Astrocyte of the spinal cord (primary cell): ENCODE measurements at regions not wholly inside any gene's neighbourhood (a gene's known extent, or its start where the extent isn't known, plus 50 kb on each side); places are given as distances from the start of the nearest gene placed in this dataset.

Source experiments
- DNase-seq: peaks from one replicate; pipeline ENCODE4 v3.0.0; 2011; ENCODE audit warnings: low read depth, low spot score
- H3K4me3 ChIP-seq: 2 replicates; pipeline ENCODE4 v1.5.1; 2011; ENCODE audit warnings: low read depth, mild to moderate bottlenecking, low read length, moderate library complexity
- in situ Hi-C: cut with HindIII; loops from 2 replicates; pipeline ENCODE4 v1.10.0; 2017; ENCODE audit warnings: low sequenced_read_pairs
- TF ChIP-seq, protein P1 (sequence below): IDR thresholded peaks from 2 replicates; pipeline ENCODE4 v1.5.1; 2012; ENCODE audit warnings: low read depth, mild to moderate bottlenecking, low read length, inconsistent platforms

DNA sequence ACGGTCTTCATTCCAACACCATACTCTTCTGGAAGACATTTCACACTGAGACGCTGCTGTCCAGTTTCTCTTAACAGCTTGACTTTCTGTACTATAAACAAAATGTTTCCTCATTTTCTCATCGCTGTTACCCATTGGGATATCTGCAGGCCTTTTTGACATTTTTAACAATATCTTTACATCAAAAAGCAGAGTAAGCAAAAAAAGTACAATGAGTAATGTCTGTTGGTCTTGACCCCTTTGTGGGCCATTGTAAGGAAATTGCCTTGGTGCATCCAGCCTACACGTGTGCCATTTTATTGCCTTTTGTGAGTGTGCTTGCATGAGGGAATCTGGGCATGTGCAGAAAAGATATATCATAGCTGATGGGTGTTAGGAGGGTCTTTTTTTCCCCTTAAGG lies 129.1 kb upstream of the MANEA start:
- TF ChIP-seq, protein P1, sequence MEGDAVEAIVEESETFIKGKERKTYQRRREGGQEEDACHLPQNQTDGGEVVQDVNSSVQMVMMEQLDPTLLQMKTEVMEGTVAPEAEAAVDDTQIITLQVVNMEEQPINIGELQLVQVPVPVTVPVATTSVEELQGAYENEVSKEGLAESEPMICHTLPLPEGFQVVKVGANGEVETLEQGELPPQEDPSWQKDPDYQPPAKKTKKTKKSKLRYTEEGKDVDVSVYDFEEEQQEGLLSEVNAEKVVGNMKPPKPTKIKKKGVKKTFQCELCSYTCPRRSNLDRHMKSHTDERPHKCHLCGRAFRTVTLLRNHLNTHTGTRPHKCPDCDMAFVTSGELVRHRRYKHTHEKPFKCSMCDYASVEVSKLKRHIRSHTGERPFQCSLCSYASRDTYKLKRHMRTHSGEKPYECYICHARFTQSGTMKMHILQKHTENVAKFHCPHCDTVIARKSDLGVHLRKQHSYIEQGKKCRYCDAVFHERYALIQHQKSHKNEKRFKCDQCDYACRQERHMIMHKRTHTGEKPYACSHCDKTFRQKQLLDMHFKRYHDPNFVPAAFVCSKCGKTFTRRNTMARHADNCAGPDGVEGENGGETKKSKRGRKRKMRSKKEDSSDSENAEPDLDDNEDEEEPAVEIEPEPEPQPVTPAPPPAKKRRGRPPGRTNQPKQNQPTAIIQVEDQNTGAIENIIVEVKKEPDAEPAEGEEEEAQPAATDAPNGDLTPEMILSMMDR: no peak
- in situ Hi-C loops: no loop called here
- H3K4me3 ChIP-seq: no peak overlapping the region
- DNase-seq: no peak

DNA sequence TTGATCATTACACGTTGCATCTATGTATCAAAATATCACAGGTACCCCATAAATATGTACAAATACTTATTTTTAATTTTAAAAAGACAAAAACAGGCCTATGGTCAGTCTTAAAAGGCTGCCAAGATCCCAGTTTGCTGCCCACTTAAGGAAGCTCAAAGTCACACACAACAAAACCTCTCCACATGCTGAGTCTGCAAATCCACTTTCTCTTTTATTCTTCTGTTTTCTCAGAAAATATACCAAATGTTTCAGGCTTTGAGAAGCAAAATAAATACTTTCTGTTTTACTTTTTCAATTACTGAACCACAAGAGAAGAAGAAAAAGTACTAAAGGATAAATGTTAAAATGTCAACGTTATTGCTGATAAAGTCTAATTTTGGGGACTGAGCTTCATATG lies 107.8 kb upstream of the MANEA start:
- H3K4me3 ChIP-seq: no peak overlapping the region
- in situ Hi-C loops: no loop called here
- DNase-seq: no peak
- TF ChIP-seq, protein P1: no peak

DNA sequence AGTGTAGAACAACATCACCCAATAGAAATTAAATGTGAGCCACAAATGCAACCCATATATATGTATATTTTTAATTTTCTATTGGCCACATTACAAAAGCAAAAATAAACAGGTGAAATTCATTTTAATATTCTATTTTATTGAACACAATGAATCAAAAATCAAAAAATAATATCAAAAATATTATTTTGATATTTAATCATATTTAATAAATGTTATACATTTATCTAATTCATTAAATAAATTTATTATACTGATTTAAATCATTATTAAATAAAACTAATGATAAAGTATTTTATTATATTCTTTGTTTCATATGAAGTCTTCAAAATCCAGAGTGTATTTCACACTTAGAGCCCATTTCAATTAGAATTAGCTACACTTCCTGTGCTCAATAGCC lies 98.4 kb upstream of the MANEA start:
- no peak for DNase-seq
- H3K4me3 ChIP-seq: no peak overlapping the region
- in situ Hi-C loops: no loop called here
- TF ChIP-seq, protein P1: no peak

DNA sequence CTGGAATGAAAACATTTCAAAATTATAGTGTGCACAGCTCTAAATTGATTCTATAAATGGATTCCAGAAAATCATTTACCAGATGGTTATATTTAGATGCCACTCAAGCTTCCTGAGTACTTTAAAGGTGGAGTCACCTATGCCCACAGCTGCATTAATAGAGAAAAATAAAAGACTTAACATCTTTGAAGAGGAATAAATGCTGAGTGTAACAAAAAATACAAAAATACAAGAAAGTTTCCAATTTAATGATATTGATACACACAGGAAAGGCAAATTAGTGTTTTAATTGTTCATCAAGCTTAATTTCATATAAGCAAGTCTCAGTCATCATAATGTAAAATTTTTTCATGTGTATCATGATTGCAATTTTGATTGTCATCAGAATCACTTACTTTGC lies 89.5 kb upstream of the MANEA start:
- TF ChIP-seq, protein P1: no peak
- DNase-seq: no peak
- no peak overlapping the region for H3K4me3 ChIP-seq
- in situ Hi-C loops: no loop called here

DNA sequence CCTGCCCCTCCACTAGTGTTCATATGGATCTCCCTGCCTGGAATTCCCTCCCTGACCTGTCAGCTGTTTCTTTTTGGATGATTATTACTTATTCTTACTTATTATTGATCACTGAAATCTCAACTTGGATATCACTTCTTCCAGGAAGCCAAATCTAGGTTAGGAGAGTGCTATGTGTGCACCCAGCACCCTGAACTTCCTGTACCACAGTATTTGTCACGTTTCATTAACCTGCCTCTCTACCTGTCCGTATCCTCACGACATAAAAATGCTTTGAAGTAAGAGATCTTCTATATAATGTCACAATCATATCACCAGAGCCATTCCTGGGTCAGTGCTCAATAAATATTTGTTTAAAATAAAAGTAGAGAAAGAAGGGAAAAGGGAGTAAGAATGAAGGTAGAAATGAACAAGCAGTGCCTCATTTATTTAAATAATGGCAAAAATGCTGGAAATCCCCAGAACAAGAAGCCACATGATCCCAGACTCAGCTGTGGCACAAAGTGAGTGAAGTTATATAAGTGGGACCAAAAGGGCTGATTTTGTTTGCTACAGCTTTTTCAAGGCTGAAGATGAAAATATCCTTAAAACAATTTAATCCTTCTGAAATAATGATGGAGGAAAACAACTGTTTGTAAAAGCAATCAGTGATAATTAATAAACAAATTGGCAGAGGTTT lies 88.0 kb upstream of the MANEA start:
- in situ Hi-C loops: no loop called here
- no peak for DNase-seq
- H3K4me3 ChIP-seq: no peak overlapping the region
- TF ChIP-seq, protein P1: no peak

DNA sequence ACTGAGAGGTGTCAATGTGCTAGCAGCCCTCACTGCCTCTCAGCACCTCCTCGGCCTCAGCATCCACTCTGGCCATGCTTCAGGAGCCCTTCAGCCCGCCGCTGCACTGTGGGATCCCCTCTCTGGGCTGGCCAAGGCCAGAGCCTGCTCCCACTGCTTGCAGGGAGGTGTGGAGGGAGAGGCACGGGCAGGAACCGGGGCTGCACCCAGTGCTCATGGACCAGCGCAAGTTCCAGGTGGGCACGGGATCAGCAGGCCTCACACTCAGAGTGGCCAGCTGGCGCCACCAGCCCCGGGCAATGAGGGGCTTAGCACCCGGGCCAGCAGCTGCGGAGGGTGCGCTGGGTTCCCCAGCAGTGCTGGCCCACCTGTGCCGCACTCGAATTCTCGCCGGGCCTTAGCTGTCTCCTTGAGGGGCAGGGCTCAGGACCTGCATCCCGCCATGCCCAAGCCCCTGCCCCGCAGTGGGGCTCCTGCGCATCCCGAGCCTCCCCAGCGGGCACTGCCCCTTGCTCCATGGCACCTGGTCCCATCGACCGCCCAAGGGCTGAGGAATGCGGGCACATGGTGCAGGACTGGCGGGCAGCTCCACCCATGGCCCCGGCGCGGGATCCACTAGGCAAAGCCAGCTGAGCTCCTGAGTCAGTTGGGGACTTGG lies 80.4 kb upstream of the MANEA start:
- TF ChIP-seq, protein P1: no peak
- DNase-seq: no peak
- in situ Hi-C loops: no loop called here
- H3K4me3 ChIP-seq: no peak overlapping the region
